ENCODE measurements at regions not wholly inside any gene's neighbourhood (a gene's known extent, or its start where the extent isn't known, plus 50 kb on each side); places are given as distances from the start of the nearest gene placed in this dataset.

- TF ChIP-seq EZH2phosphoT487 (IDR thresholded peaks at IDR 0.05; ENCODE audit: low read depth), result no peak
- no peak for TF ChIP-seq CTCF (IDR thresholded peaks at IDR 0.05; ENCODE audit: low read depth, low read length)
These were observed 383.8 kb upstream of the JAG1 start for GRCh38 chr20:11057624-11058023.

GRCh38 chr20:11059659-11060058, 385.9 kb upstream of the JAG1 start:
- no peak overlapping the region for H2AFZ ChIP-seq (ENCODE audit: low read depth, low read length)
- TF ChIP-seq EZH2phosphoT487 (IDR thresholded peaks at IDR 0.05; ENCODE audit: low read depth) (no peak), CTCF (IDR thresholded peaks at IDR 0.05; ENCODE audit: low read depth, low read length) (no peak)
- H3K4me2 ChIP-seq (ENCODE audit: low read length), result no peak overlapping the region
- peaks cover 4% of the 10 kb centered on the region; the same call in 1 of the 2 replicates for H4K20me1 ChIP-seq (ENCODE audit: insufficient read depth, low read length)
- H3K4me3 ChIP-seq (ENCODE audit: low read length), result no peak overlapping the region
- H3K27me3 ChIP-seq (ENCODE audit: low read depth, low read length), result peaks cover 82% of the 10 kb centered on the region
- no peak overlapping the region for H3K27ac ChIP-seq (ENCODE audit: low read length)
- H3K9me3 ChIP-seq (ENCODE audit: insufficient read depth, low read length), result no peaks in the 10 kb centered on the region
- H3K4me1 ChIP-seq (ENCODE audit: low read length), result peaks cover 19% of the 10 kb centered on the region
- H3K9ac ChIP-seq (ENCODE audit: low read length), result no peak overlapping the region
- H3K36me3 ChIP-seq (replicated peaks; ENCODE audit: low read depth, low read length), result no peaks in the 10 kb centered on the region
- H3K79me2 ChIP-seq (ENCODE audit: low read length), result no peaks in the 10 kb centered on the region

More at GRCh38 chr20:11057624-11058023, 383.8 kb upstream of the JAG1 start:
- Histone ChIP-seq H3K9me3 (ENCODE audit: insufficient read depth, low read length) (no peaks in the 10 kb centered on the region), H3K4me1 (ENCODE audit: low read length) (peaks cover 11% of the 10 kb centered on the region), H3K4me2 (ENCODE audit: low read length) (no peak overlapping the region), H3K9ac (ENCODE audit: low read length) (no peak overlapping the region), H3K27me3 (ENCODE audit: low read depth, low read length) (peaks cover 68% of the 10 kb centered on the region), H3K27ac (ENCODE audit: low read length) (no peak overlapping the region), H3K36me3 (replicated peaks; ENCODE audit: low read depth, low read length) (no peaks in the 10 kb centered on the region), H3K79me2 (ENCODE audit: low read length) (no peaks in the 10 kb centered on the region), H3K4me3 (ENCODE audit: low read length) (no peak overlapping the region), H2AFZ (ENCODE audit: low read depth, low read length) (no peak overlapping the region), H4K20me1 (ENCODE audit: insufficient read depth, low read length) (no peaks in the 10 kb centered on the region)

- Histone ChIP-seq H3K27me3 (ENCODE audit: low read depth, low read length) (peaks cover 79% of the 10 kb centered on the region), H3K36me3 (replicated peaks; ENCODE audit: low read depth, low read length) (no peaks in the 10 kb centered on the region), H4K20me1 (ENCODE audit: insufficient read depth, low read length) (peaks cover 4% of the 10 kb centered on the region; the same call in 1 of the 2 replicates), H3K9ac (ENCODE audit: low read length) (no peak overlapping the region), H3K27ac (ENCODE audit: low read length) (no peak overlapping the region), H3K4me2 (ENCODE audit: low read length) (no peak overlapping the region), H2AFZ (ENCODE audit: low read depth, low read length) (no peak overlapping the region), H3K4me3 (ENCODE audit: low read length) (no peak overlapping the region), H3K4me1 (ENCODE audit: low read length) (peaks cover 19% of the 10 kb centered on the region), H3K79me2 (ENCODE audit: low read length) (no peaks in the 10 kb centered on the region), H3K9me3 (ENCODE audit: insufficient read depth, low read length) (no peaks in the 10 kb centered on the region)
- TF ChIP-seq CTCF (IDR thresholded peaks at IDR 0.05; ENCODE audit: low read depth, low read length) (no peak), EZH2phosphoT487 (IDR thresholded peaks at IDR 0.05; ENCODE audit: low read depth) (no peak)
These were observed 386.8 kb upstream of the JAG1 start for GRCh38 chr20:11060423-11061185.

GRCh38 chr20:11063444-11063843, 389.6 kb upstream of the JAG1 start:
- Histone ChIP-seq H3K79me2 (ENCODE audit: low read length) (no peaks in the 10 kb centered on the region), H3K27me3 (ENCODE audit: low read depth, low read length) (peaks cover 79% of the 10 kb centered on the region), H3K9ac (ENCODE audit: low read length) (no peak overlapping the region), H4K20me1 (ENCODE audit: insufficient read depth, low read length) (peaks cover 4% of the 10 kb centered on the region; the same call in 1 of the 2 replicates), H3K27ac (ENCODE audit: low read length) (no peak overlapping the region), H2AFZ (ENCODE audit: low read depth, low read length) (no peak overlapping the region), H3K36me3 (replicated peaks; ENCODE audit: low read depth, low read length) (no peaks in the 10 kb centered on the region), H3K4me2 (ENCODE audit: low read length) (no peak overlapping the region), H3K9me3 (ENCODE audit: insufficient read depth, low read length) (no peaks in the 10 kb centered on the region), H3K4me3 (ENCODE audit: low read length) (no peak overlapping the region), H3K4me1 (ENCODE audit: low read length) (peaks cover 7% of the 10 kb centered on the region)
- TF ChIP-seq EZH2phosphoT487 (IDR thresholded peaks at IDR 0.05; ENCODE audit: low read depth) (no peak), CTCF (IDR thresholded peaks at IDR 0.05; ENCODE audit: low read depth, low read length) (no peak)

All from OCI-LY3 (cell line).